Stimulated activated CD8-positive, alpha-beta memory T cell treated with anti-CD3 and anti-CD28 coated beads, Interleukin-15, amount 100 ng/mL, for 48 hours (primary cell): ENCODE measurements at regions not wholly inside any gene's neighbourhood (a gene's known extent, or its start where the extent isn't known, plus 50 kb on each side); places are given as distances from the start of the nearest gene placed in this dataset.
"Not testable (repeated sequence)": the region's sequence is repeated elsewhere in the genome, so short reads cannot be mapped to it uniquely, and the experiment has no call there.

Experiments used
- DNase-seq, 2 donors: peaks; one replicate each; pipeline ENCODE4 v3.0.0-alpha.2; 2020; ENCODE audit warnings: low read depth in 2 of 2

GRCh38 chr11:69205743-69206612 is 50.2 kb downstream of the SMIM38 start:
- DNase-seq = no peak

GRCh38 chr11:69206613-69206965 is 50.9 kb downstream of the SMIM38 start:
- DNase-seq = not testable (repeated sequence)

GRCh38 chr11:69207165-69207889 is 51.6 kb downstream of the SMIM38 start:
- DNase-seq = no peak

GRCh38 chr11:69208190-69209037 is 52.7 kb downstream of the SMIM38 start:
- DNase-seq = no peak

- DNase-seq = no peak
Observed at GRCh38 chr11:69209038-69209350, 53.3 kb downstream of the SMIM38 start.

GRCh38 chr11:69209421-69210309 is 53.9 kb downstream of the SMIM38 start:
- DNase-seq = no peak

GRCh38 chr11:69210310-69211035 is 54.7 kb downstream of the SMIM38 start:
- peak in 1 of 2 donors; percentile 19 for DNase-seq

GRCh38 chr11:69211540-69211919 is 55.8 kb downstream of the SMIM38 start:
- no peak for DNase-seq

- no peak for DNase-seq
Observed at GRCh38 chr11:69211920-69212797, 56.4 kb downstream of the SMIM38 start.

GRCh38 chr11:69212798-69213110 is 57.0 kb downstream of the SMIM38 start:
- DNase-seq = no peak

GRCh38 chr11:69213316-69213715 is 57.6 kb downstream of the SMIM38 start:
- DNase-seq = no peak

GRCh38 chr11:69213964-69214363 is 58.2 kb downstream of the SMIM38 start:
- DNase-seq = no peak

DNA sequence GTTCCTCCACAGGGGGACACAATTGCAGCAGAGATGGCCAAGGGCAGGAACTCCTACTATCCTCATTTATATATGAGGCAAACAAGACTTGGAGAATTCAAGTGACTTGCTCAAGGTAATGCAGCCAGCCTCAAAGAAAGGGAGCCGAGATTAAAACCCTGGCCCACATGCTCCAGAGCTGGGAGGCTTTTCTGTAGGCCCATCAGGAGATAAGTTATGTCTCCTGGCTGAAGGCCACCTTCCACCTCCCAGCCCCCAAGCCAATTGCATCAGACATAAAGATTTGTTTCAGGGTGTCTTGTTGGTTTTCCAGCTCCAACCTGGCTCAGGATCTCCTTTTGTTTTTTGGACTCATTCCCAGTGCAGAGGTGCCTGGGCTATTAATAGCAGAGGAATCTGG is 59.5 kb downstream of the SMIM38 start:
- no peak for DNase-seq

DNA sequence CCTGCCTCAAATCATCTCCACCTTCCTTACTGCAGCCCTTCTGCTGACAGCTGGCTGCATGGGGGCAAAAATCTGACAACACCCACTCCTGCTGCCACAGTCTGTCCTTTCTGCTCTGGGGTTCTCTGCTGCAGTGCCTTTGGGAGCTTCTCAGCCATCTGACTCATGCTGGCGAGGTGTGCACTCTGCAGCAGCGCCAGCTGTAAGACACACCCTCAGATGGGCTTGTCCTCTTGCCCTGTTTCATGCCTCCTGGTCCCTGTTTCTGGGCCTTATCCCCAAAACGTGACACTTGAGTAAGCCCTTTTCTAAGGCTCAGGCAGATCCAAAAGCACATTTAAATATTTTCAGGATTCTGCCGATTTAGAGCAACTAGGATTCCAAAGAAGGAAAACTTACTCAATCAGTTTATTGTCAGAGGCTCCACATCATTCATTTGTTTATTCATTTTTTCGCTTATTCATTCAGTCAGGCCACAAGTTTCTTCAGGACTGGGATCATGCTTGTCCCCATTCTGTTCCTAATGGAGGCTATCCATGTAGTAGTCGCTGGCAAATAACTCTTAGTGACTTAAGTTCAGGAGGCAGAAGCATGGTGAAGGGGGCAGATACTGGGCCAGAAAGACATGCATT is 60.2 kb downstream of the SMIM38 start:
- DNase-seq = no peak

- no peak for DNase-seq
Observed at GRCh38 chr11:69216647-69217051, 60.9 kb downstream of the SMIM38 start.

DNA sequence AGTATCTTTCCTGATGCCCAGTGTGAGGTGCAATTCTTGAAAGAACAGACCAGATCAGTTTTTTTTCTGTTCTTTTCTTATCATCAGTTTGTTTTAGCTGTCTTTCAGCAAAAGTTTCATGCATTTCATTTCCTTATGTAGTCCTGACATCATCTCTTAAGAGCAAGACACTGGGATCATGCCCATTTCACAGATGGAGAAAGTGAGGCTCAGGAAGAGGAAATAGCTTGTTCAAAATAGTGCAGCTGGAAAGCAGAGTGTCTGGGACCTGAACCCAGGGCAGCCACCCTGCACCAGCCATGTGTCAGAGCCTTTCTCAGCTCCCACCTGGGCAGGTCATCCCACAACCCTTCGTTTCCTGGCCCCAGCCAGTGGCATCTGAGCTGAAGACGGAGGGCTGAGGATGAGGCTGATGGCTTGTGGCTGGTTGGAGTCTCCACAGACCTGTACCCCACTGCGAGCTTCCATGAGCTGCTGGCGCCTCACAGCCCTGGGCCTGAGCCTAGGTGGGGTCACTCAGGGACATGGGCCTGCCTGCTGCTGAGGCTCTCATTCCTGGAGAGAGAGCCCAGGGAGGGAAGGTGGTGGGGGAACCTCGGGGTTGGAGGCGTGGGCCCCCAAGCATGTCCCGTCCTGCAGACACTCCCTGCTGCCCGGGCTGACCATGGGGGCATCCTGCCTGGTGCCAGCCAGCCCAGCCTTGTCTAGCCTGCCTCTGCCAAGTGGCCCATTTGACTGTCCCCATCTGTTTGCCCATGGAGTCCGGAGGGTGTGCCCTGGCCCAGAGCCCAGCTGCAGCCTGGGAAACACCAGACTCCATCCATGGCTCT is 61.8 kb downstream of the SMIM38 start:
- no peak for DNase-seq

DNA sequence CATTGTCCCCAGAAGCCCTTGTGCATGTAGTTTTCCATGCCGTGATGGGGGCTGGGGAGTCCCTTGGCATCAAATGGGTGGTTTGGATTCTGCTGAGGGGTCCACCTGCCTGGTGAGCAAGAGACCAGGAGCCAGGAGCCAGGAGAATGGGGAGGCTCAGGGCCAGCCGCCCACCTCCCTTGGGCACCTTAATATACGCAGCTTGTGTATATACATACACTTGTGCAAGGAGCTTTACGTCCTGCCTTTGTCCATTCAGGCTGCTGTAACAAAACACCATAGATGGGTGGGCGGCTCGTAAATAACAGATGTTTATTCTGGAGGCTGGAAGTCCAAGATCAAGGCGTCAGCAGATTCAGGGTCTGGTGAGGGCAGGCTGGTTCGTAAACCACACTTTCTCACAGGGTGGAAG is 62.5 kb downstream of the SMIM38 start:
- no peak for DNase-seq

- DNase-seq = no peak
Observed at GRCh38 chr11:69218946-69219720, 63.4 kb downstream of the SMIM38 start.
